ENCODE measurements at regions not wholly inside any gene's neighbourhood (a gene's known extent, or its start where the extent isn't known, plus 50 kb on each side); places are given as distances from the start of the nearest gene placed in this dataset.

GRCh38 chr2:64869126-64869525 lies 120.1 kb upstream of the SLC1A4 start:
- TF ChIP-seq, protein P1, sequence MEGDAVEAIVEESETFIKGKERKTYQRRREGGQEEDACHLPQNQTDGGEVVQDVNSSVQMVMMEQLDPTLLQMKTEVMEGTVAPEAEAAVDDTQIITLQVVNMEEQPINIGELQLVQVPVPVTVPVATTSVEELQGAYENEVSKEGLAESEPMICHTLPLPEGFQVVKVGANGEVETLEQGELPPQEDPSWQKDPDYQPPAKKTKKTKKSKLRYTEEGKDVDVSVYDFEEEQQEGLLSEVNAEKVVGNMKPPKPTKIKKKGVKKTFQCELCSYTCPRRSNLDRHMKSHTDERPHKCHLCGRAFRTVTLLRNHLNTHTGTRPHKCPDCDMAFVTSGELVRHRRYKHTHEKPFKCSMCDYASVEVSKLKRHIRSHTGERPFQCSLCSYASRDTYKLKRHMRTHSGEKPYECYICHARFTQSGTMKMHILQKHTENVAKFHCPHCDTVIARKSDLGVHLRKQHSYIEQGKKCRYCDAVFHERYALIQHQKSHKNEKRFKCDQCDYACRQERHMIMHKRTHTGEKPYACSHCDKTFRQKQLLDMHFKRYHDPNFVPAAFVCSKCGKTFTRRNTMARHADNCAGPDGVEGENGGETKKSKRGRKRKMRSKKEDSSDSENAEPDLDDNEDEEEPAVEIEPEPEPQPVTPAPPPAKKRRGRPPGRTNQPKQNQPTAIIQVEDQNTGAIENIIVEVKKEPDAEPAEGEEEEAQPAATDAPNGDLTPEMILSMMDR (IDR thresholded peaks at IDR 0.05; ENCODE audit: low read length), result no peak
- TF ChIP-seq EZH2phosphoT487 (IDR thresholded peaks at IDR 0.05; ENCODE audit: low read length) (no peak), EZH2 (optimal IDR thresholded peaks at IDR 0.05; ENCODE audit: low read depth, low read length) (no peak)

Data from MM.1S (cell line).